Glomerular endothelial cell (primary cell): ENCODE measurements at regions not wholly inside any gene's neighbourhood (a gene's known extent, or its start where the extent isn't known, plus 50 kb on each side); places are given as distances from the start of the nearest gene placed in this dataset.
A peak's percentile ranks its signal among the peaks of the same experiment; 100 is the strongest.

Experiments used
- DNase-seq: peaks from one replicate; pipeline ENCODE4 v3.0.0-alpha.2; 2011; ENCODE audit warnings: low read depth, low spot score; ENCODE audit errors: extremely low read depth

- no peak for DNase-seq
Observed at GRCh38 chr15:95574053-95574452, 756.4 kb upstream of the NR2F2 start.

- no peak for DNase-seq
Observed at GRCh38 chr15:95577927-95578326, 752.6 kb upstream of the NR2F2 start.

GRCh38 chr15:95580121-95580520, 750.4 kb upstream of the NR2F2 start:
- no peak for DNase-seq

- DNase-seq: no peak
Observed at GRCh38 chr15:95581595-95581994, 748.9 kb upstream of the NR2F2 start.

- DNase-seq: no peak
Observed at GRCh38 chr15:95584088-95584487, 746.4 kb upstream of the NR2F2 start.

GRCh38 chr15:95588056-95588455, 742.4 kb upstream of the NR2F2 start:
- DNase-seq: no peak

GRCh38 chr15:95590533-95591044, 739.9 kb upstream of the NR2F2 start:
- DNase-seq: no peak

- no peak for DNase-seq
Observed at GRCh38 chr15:95591270-95591669, 739.2 kb upstream of the NR2F2 start.

GRCh38 chr15:95591886-95592285, 738.6 kb upstream of the NR2F2 start:
- DNase-seq: no peak

- no peak for DNase-seq
Observed at GRCh38 chr15:95594496-95594895, 736.0 kb upstream of the NR2F2 start.

- no peak for DNase-seq
Observed at GRCh38 chr15:95595759-95596158, 734.7 kb upstream of the NR2F2 start.

- no peak for DNase-seq
Observed at GRCh38 chr15:95596496-95596895, 734.0 kb upstream of the NR2F2 start.

- no peak for DNase-seq
Observed at GRCh38 chr15:95598251-95598855, 732.1 kb upstream of the NR2F2 start.

- no peak for DNase-seq
Observed at GRCh38 chr15:95600367-95600766, 730.1 kb upstream of the NR2F2 start.

- DNase-seq: no peak
Observed at GRCh38 chr15:95600884-95601283, 729.6 kb upstream of the NR2F2 start.

GRCh38 chr15:95601525-95601924, 729.0 kb upstream of the NR2F2 start:
- DNase-seq: no peak

GRCh38 chr15:95603802-95604201, 726.7 kb upstream of the NR2F2 start:
- DNase-seq: peak; percentile 60

- peak; percentile 66 for DNase-seq
Observed at GRCh38 chr15:95604634-95605036, 725.9 kb upstream of the NR2F2 start.

GRCh38 chr15:95605098-95605497, 725.4 kb upstream of the NR2F2 start:
- DNase-seq: no peak

- DNase-seq: no peak
Observed at GRCh38 chr15:95606551-95606950, 723.9 kb upstream of the NR2F2 start.

GRCh38 chr15:95608371-95608770, 722.1 kb upstream of the NR2F2 start:
- DNase-seq: no peak

- peak; percentile 31 for DNase-seq
Observed at GRCh38 chr15:95609096-95609495, 721.4 kb upstream of the NR2F2 start.

- DNase-seq: no peak
Observed at GRCh38 chr15:95610945-95611344, 719.6 kb upstream of the NR2F2 start.
